ENCODE measurements at regions not wholly inside any gene's neighbourhood (a gene's known extent, or its start where the extent isn't known, plus 50 kb on each side); places are given as distances from the start of the nearest gene placed in this dataset.

GRCh38 chr11:95592471-95592870, 197.1 kb downstream of the FAM76B start:
- TF ChIP-seq POLR2AphosphoS5 (IDR thresholded peaks at IDR 0.05; ENCODE audit: low read depth, low read length), result no peak
- TF ChIP-seq POLR2A (IDR thresholded peaks at IDR 0.05; ENCODE audit: low read depth, low read length), result no peak
- TF ChIP-seq TAF1 (IDR thresholded peaks at IDR 0.05; ENCODE audit: borderline replicate concordance, low read depth, low read length), result no peak
- no peak for FAIRE-seq
- no peak for DNase-seq (ENCODE audit: insufficient read length)

GRCh38 chr11:95589893-95590612, 199.5 kb downstream of the FAM76B start:
- TF ChIP-seq POLR2AphosphoS5 (IDR thresholded peaks at IDR 0.05; ENCODE audit: low read depth, low read length), result no peak
- TF ChIP-seq TAF1 (IDR thresholded peaks at IDR 0.05; ENCODE audit: borderline replicate concordance, low read depth, low read length), result no peak
- TF ChIP-seq POLR2A (IDR thresholded peaks at IDR 0.05; ENCODE audit: low read depth, low read length), result no peak
- no peak for DNase-seq (ENCODE audit: insufficient read length)
- no peak for FAIRE-seq

- DNase-seq (ENCODE audit: insufficient read length) (no peak), FAIRE-seq (no peak)
- no peak for TF ChIP-seq POLR2AphosphoS5 (IDR thresholded peaks at IDR 0.05; ENCODE audit: low read depth, low read length)
- no peak for TF ChIP-seq TAF1 (IDR thresholded peaks at IDR 0.05; ENCODE audit: borderline replicate concordance, low read depth, low read length)
- no peak for TF ChIP-seq POLR2A (IDR thresholded peaks at IDR 0.05; ENCODE audit: low read depth, low read length)
Observed at GRCh38 chr11:95588821-95589220, 200.8 kb downstream of the FAM76B start.

GRCh38 chr11:95586661-95587060, 202.9 kb downstream of the FAM76B start:
- DNase-seq (ENCODE audit: insufficient read length), result no peak
- TF ChIP-seq POLR2A (IDR thresholded peaks at IDR 0.05; ENCODE audit: low read depth, low read length) (no peak), POLR2AphosphoS5 (IDR thresholded peaks at IDR 0.05; ENCODE audit: low read depth, low read length) (no peak), TAF1 (IDR thresholded peaks at IDR 0.05; ENCODE audit: borderline replicate concordance, low read depth, low read length) (no peak)
- no peak for FAIRE-seq

- TF ChIP-seq TAF1 (IDR thresholded peaks at IDR 0.05; ENCODE audit: borderline replicate concordance, low read depth, low read length) (no peak), POLR2AphosphoS5 (IDR thresholded peaks at IDR 0.05; ENCODE audit: low read depth, low read length) (no peak), POLR2A (IDR thresholded peaks at IDR 0.05; ENCODE audit: low read depth, low read length) (no peak)
- FAIRE-seq, result peak; percentile 9
Observed at GRCh38 chr11:95586155-95586554, 203.4 kb downstream of the FAM76B start.

GRCh38 chr11:95585752-95586077, 203.9 kb downstream of the FAM76B start:
- no peak for DNase-seq (ENCODE audit: insufficient read length)
- TF ChIP-seq POLR2A (IDR thresholded peaks at IDR 0.05; ENCODE audit: low read depth, low read length) (no peak), POLR2AphosphoS5 (IDR thresholded peaks at IDR 0.05; ENCODE audit: low read depth, low read length) (no peak), TAF1 (IDR thresholded peaks at IDR 0.05; ENCODE audit: borderline replicate concordance, low read depth, low read length) (no peak)
- FAIRE-seq, result no peak

More at GRCh38 chr11:95586155-95586554, 203.4 kb downstream of the FAM76B start:
- no peak for DNase-seq (ENCODE audit: insufficient read length)

- DNase-seq (ENCODE audit: insufficient read length) (no peak), FAIRE-seq (peak; percentile 48)
- no peak for TF ChIP-seq TAF1 (IDR thresholded peaks at IDR 0.05; ENCODE audit: borderline replicate concordance, low read depth, low read length)
Observed at GRCh38 chr11:95585069-95585751, 204.4 kb downstream of the FAM76B start.

- DNase-seq (ENCODE audit: insufficient read length) (no peak), FAIRE-seq (peak; percentile 53)
- TF ChIP-seq TAF1 (IDR thresholded peaks at IDR 0.05; ENCODE audit: borderline replicate concordance, low read depth, low read length) (no peak), POLR2A (IDR thresholded peaks at IDR 0.05; ENCODE audit: low read depth, low read length) (no peak), POLR2AphosphoS5 (IDR thresholded peaks at IDR 0.05; ENCODE audit: low read depth, low read length) (no peak)
Observed at GRCh38 chr11:95584589-95584988, 205.0 kb downstream of the FAM76B start.

- no peak for TF ChIP-seq TAF1 (IDR thresholded peaks at IDR 0.05; ENCODE audit: borderline replicate concordance, low read depth, low read length)
- TF ChIP-seq POLR2A (IDR thresholded peaks at IDR 0.05; ENCODE audit: low read depth, low read length), result no peak
- no peak for TF ChIP-seq POLR2AphosphoS5 (IDR thresholded peaks at IDR 0.05; ENCODE audit: low read depth, low read length)
- FAIRE-seq (peak; percentile 62), DNase-seq (ENCODE audit: insufficient read length) (no peak)
Observed at GRCh38 chr11:95584180-95584579, 205.4 kb downstream of the FAM76B start.

GRCh38 chr11:95577716-95578460, 211.7 kb downstream of the FAM76B start:
- FAIRE-seq (no peak), DNase-seq (ENCODE audit: insufficient read length) (no peak)
- TF ChIP-seq TAF1 (IDR thresholded peaks at IDR 0.05; ENCODE audit: borderline replicate concordance, low read depth, low read length) (no peak), POLR2A (IDR thresholded peaks at IDR 0.05; ENCODE audit: low read depth, low read length) (no peak), POLR2AphosphoS5 (IDR thresholded peaks at IDR 0.05; ENCODE audit: low read depth, low read length) (no peak)

GRCh38 chr11:95576146-95576845, 213.3 kb downstream of the FAM76B start:
- TF ChIP-seq POLR2AphosphoS5 (IDR thresholded peaks at IDR 0.05; ENCODE audit: low read depth, low read length) (no peak), POLR2A (IDR thresholded peaks at IDR 0.05; ENCODE audit: low read depth, low read length) (no peak), TAF1 (IDR thresholded peaks at IDR 0.05; ENCODE audit: borderline replicate concordance, low read depth, low read length) (no peak)
- DNase-seq (ENCODE audit: insufficient read length) (no peak), FAIRE-seq (no peak)
